SU-DHL-6 (cell line): ENCODE measurements at regions not wholly inside any gene's neighbourhood (a gene's known extent, or its start where the extent isn't known, plus 50 kb on each side); places are given as distances from the start of the nearest gene placed in this dataset.

Source experiments
- EZH2phosphoT487 ChIP-seq: fragments of 200-600 bp; sonication (generic), shearing (Covaris generic); conservative IDR thresholded peaks from 2 replicates; pipeline ENCODE4 v1.6.1; 2018; ENCODE audit warnings: mild to moderate bottlenecking, antibody characterized with exemption, low read length, moderate library complexity, mixed read lengths
- TF ChIP-seq, protein P1 (sequence below): fragments of 200-600 bp; sonication (generic); IDR thresholded peaks from one replicate; pipeline ENCODE4 v1.5.1; 2017; ENCODE audit warnings: antibody characterized with exemption, mild to moderate bottlenecking, low read length, moderate library complexity; ENCODE audit not compliant: insufficient read depth, poor library complexity, severe bottlenecking

DNA sequence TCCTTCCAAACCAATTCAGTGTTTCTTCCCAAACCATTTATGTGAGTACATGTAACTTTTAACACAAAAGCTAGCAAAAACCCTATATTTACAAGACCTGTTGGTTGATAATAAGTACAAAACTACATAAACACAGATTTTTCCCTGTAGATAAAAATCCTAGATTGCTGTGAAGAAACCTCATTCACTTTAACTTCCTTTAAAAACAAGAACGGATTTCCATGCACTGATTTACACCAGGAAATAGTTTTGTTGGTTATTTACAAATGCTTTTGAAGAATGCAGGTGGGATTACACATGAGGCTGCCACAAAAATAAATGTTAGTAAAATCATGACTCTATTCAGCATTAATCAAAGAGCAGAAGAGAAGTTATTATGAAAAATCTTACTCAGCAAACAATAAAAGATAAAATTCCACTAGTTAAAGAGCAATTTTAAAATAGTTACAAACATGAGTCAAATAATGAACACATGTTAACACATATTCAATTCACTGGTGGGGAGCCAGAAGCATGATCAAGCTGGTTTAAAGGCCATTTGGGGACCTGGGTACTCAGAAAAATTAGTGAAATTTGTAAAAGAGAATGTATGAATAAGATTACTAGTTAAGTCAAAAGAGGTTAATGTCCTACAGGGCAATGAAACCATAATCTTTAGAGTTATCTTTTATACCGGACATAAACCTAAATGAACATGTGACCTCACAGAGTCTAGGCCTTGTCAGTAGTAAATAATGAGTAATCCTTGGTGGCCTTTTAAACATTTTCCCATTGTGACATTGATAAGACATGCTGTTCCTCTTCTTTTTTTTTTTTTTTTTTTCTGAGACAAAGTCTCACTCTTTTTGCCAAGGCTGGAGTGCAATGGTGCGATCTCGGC, 79.9 kb downstream of the PHLDA1 start:
- TF ChIP-seq, protein P1, sequence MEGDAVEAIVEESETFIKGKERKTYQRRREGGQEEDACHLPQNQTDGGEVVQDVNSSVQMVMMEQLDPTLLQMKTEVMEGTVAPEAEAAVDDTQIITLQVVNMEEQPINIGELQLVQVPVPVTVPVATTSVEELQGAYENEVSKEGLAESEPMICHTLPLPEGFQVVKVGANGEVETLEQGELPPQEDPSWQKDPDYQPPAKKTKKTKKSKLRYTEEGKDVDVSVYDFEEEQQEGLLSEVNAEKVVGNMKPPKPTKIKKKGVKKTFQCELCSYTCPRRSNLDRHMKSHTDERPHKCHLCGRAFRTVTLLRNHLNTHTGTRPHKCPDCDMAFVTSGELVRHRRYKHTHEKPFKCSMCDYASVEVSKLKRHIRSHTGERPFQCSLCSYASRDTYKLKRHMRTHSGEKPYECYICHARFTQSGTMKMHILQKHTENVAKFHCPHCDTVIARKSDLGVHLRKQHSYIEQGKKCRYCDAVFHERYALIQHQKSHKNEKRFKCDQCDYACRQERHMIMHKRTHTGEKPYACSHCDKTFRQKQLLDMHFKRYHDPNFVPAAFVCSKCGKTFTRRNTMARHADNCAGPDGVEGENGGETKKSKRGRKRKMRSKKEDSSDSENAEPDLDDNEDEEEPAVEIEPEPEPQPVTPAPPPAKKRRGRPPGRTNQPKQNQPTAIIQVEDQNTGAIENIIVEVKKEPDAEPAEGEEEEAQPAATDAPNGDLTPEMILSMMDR: no peak
- TF ChIP-seq EZH2phosphoT487: no peak
